ENCODE measurements at regions not wholly inside any gene's neighbourhood (a gene's known extent, or its start where the extent isn't known, plus 50 kb on each side); places are given as distances from the start of the nearest gene placed in this dataset.

GRCh38 chr2:173458991-173459780 is 104.5 kb downstream of the CDCA7 start:
- FAIRE-seq (no peak), DNase-seq (no peak)
- Histone ChIP-seq H3K36me3 (ENCODE audit: control insufficient read depth in 3 of 3, insufficient read depth in 2 of 3, low read depth in 1 of 3, low read length in 3 of 3) (no peaks in the 10 kb centered on the region), H3K9me3 (ENCODE audit: control insufficient read depth in 2 of 2, insufficient read depth in 1 of 2, low read depth in 1 of 2, low read length in 1 of 2) (no peaks in the 10 kb centered on the region), H3K27me3 (ENCODE audit: control insufficient read depth in 3 of 3, insufficient read depth in 3 of 3, low read length in 3 of 3) (peaks cover 0 to 2% (median 0%) of the 10 kb centered on the region in 3 donors), H3K4me3 (ENCODE audit: low read depth in 1 of 3, low read length in 3 of 3) (no peak overlapping the region), H3K27ac (ENCODE audit: low read depth in 1 of 3, low read length in 2 of 3) (no peak overlapping the region), H3K4me1 (ENCODE audit: control insufficient read depth in 3 of 3, insufficient read depth in 2 of 3, low read depth in 1 of 3, low read length in 2 of 3) (peaks cover 0 to 8% (median 0%) of the 10 kb centered on the region in 3 donors)
- WGBS, 3 donors: 73 to 83% (median 80%) methylated on average over 8 of the region's 8 CpGs

- Histone ChIP-seq H3K9me3 (ENCODE audit: control insufficient read depth in 2 of 2, insufficient read depth in 1 of 2, low read depth in 1 of 2, low read length in 1 of 2) (no peaks in the 10 kb centered on the region), H3K27ac (ENCODE audit: low read depth in 1 of 3, low read length in 2 of 3) (no peak overlapping the region), H3K4me1 (ENCODE audit: control insufficient read depth in 3 of 3, insufficient read depth in 2 of 3, low read depth in 1 of 3, low read length in 2 of 3) (peaks cover 0 to 8% (median 0%) of the 10 kb centered on the region in 3 donors), H3K36me3 (ENCODE audit: control insufficient read depth in 3 of 3, insufficient read depth in 2 of 3, low read depth in 1 of 3, low read length in 3 of 3) (no peaks in the 10 kb centered on the region), H3K4me3 (ENCODE audit: low read depth in 1 of 3, low read length in 3 of 3) (no peak overlapping the region), H3K27me3 (ENCODE audit: control insufficient read depth in 3 of 3, insufficient read depth in 3 of 3, low read length in 3 of 3) (peaks cover 0 to 2% (median 0%) of the 10 kb centered on the region in 3 donors)
- FAIRE-seq: no peak
- 24 to 51% (median 37%) methylated on average over 14 of the region's 14 CpGs for WGBS, 3 donors
- DNase-seq: peak; percentile 65 to 67
Observed at GRCh38 chr2:173462892-173463840, 108.5 kb downstream of the CDCA7 start.

GRCh38 chr2:173463846-173464245 is 109.2 kb downstream of the CDCA7 start:
- Histone ChIP-seq H3K4me1 (ENCODE audit: control insufficient read depth in 3 of 3, insufficient read depth in 2 of 3, low read depth in 1 of 3, low read length in 2 of 3) (peaks cover 0 to 8% (median 0%) of the 10 kb centered on the region in 3 donors), H3K36me3 (ENCODE audit: control insufficient read depth in 3 of 3, insufficient read depth in 2 of 3, low read depth in 1 of 3, low read length in 3 of 3) (no peaks in the 10 kb centered on the region), H3K27me3 (ENCODE audit: control insufficient read depth in 3 of 3, insufficient read depth in 3 of 3, low read length in 3 of 3) (peaks cover 0 to 1% (median 0%) of the 10 kb centered on the region in 3 donors), H3K9me3 (ENCODE audit: control insufficient read depth in 2 of 2, insufficient read depth in 1 of 2, low read depth in 1 of 2, low read length in 1 of 2) (no peaks in the 10 kb centered on the region), H3K4me3 (ENCODE audit: low read depth in 1 of 3, low read length in 3 of 3) (no peak overlapping the region), H3K27ac (ENCODE audit: low read depth in 1 of 3, low read length in 2 of 3) (no peak overlapping the region)
- no peak for FAIRE-seq
- 88 to 94% (median 88%) methylated on average over 6 of the region's 6 CpGs for WGBS, 3 donors
- no peak for DNase-seq

- WGBS, 3 donors: 53 to 69% (median 65%) methylated on average over 1 of the region's 1 CpG
- Histone ChIP-seq H3K27me3 (ENCODE audit: control insufficient read depth in 3 of 3, insufficient read depth in 3 of 3, low read length in 3 of 3) (no peaks in the 10 kb centered on the region), H3K36me3 (ENCODE audit: control insufficient read depth in 3 of 3, insufficient read depth in 2 of 3, low read depth in 1 of 3, low read length in 3 of 3) (no peaks in the 10 kb centered on the region), H3K4me1 (ENCODE audit: control insufficient read depth in 3 of 3, insufficient read depth in 2 of 3, low read depth in 1 of 3, low read length in 2 of 3) (peaks cover 0 to 6% (median 0%) of the 10 kb centered on the region in 3 donors), H3K4me3 (ENCODE audit: low read depth in 1 of 3, low read length in 3 of 3) (no peak overlapping the region), H3K27ac (ENCODE audit: low read depth in 1 of 3, low read length in 2 of 3) (no peak overlapping the region), H3K9me3 (ENCODE audit: control insufficient read depth in 2 of 2, insufficient read depth in 1 of 2, low read depth in 1 of 2, low read length in 1 of 2) (peaks cover 0 to 7% of the 10 kb centered on the region in 2 donors)
- DNase-seq (no peak), FAIRE-seq (no peak)
Observed at GRCh38 chr2:173467751-173468150, 113.1 kb downstream of the CDCA7 start.

- peaks cover 0 to 7% of the 10 kb centered on the region in 2 donors for H3K9me3 ChIP-seq (ENCODE audit: control insufficient read depth in 2 of 2, insufficient read depth in 1 of 2, low read depth in 1 of 2, low read length in 1 of 2)
- FAIRE-seq: no peak
- H3K4me1 ChIP-seq (ENCODE audit: control insufficient read depth in 3 of 3, insufficient read depth in 2 of 3, low read depth in 1 of 3, low read length in 2 of 3): peaks cover 0 to under 1% (median 0%) of the 10 kb centered on the region in 3 donors
- DNase-seq: no peak
- H3K36me3 ChIP-seq (ENCODE audit: control insufficient read depth in 3 of 3, insufficient read depth in 2 of 3, low read depth in 1 of 3, low read length in 3 of 3): no peaks in the 10 kb centered on the region
- no peak overlapping the region for H3K4me3 ChIP-seq (ENCODE audit: low read depth in 1 of 3, low read length in 3 of 3)
- H3K27ac ChIP-seq (ENCODE audit: low read depth in 1 of 3, low read length in 2 of 3): no peak overlapping the region
- 88 to 97% (median 94%) methylated on average over 3 of the region's 3 CpGs for WGBS, 3 donors
- H3K27me3 ChIP-seq (ENCODE audit: control insufficient read depth in 3 of 3, insufficient read depth in 3 of 3, low read length in 3 of 3): no peaks in the 10 kb centered on the region
Observed at GRCh38 chr2:173468266-173468793, 113.7 kb downstream of the CDCA7 start.

GRCh38 chr2:173472112-173472511 is 117.4 kb downstream of the CDCA7 start:
- Histone ChIP-seq H3K4me1 (ENCODE audit: control insufficient read depth in 3 of 3, insufficient read depth in 2 of 3, low read depth in 1 of 3, low read length in 2 of 3) (no peaks in the 10 kb centered on the region), H3K27me3 (ENCODE audit: control insufficient read depth in 3 of 3, insufficient read depth in 3 of 3, low read length in 3 of 3) (peaks cover 0 to 2% (median 0%) of the 10 kb centered on the region in 3 donors), H3K36me3 (ENCODE audit: control insufficient read depth in 3 of 3, insufficient read depth in 2 of 3, low read depth in 1 of 3, low read length in 3 of 3) (no peaks in the 10 kb centered on the region), H3K4me3 (ENCODE audit: low read depth in 1 of 3, low read length in 3 of 3) (no peak overlapping the region), H3K27ac (ENCODE audit: low read depth in 1 of 3, low read length in 2 of 3) (no peak overlapping the region), H3K9me3 (ENCODE audit: control insufficient read depth in 2 of 2, insufficient read depth in 1 of 2, low read depth in 1 of 2, low read length in 1 of 2) (peaks cover 0 to 7% of the 10 kb centered on the region in 2 donors)
- no peak for DNase-seq
- no peak for FAIRE-seq
- 56 to 71% (median 68%) methylated on average over 2 of the region's 2 CpGs for WGBS, 3 donors

GRCh38 chr2:173483137-173483536 is 128.5 kb downstream of the CDCA7 start:
- DNase-seq (no peak), FAIRE-seq (no peak)
- no peaks in the 10 kb centered on the region for H3K9me3 ChIP-seq (ENCODE audit: control insufficient read depth in 2 of 2, insufficient read depth in 1 of 2, low read depth in 1 of 2, low read length in 1 of 2)
- no peak overlapping the region for H3K4me3 ChIP-seq (ENCODE audit: low read depth in 1 of 3, low read length in 3 of 3)
- no peaks in the 10 kb centered on the region for H3K4me1 ChIP-seq (ENCODE audit: control insufficient read depth in 3 of 3, insufficient read depth in 2 of 3, low read depth in 1 of 3, low read length in 2 of 3)
- no peak overlapping the region for H3K27ac ChIP-seq (ENCODE audit: low read depth in 1 of 3, low read length in 2 of 3)
- no peaks in the 10 kb centered on the region for H3K27me3 ChIP-seq (ENCODE audit: control insufficient read depth in 3 of 3, insufficient read depth in 3 of 3, low read length in 3 of 3)
- 66 to 74% (median 69%) methylated on average over 5 of the region's 5 CpGs for WGBS, 3 donors
- H3K36me3 ChIP-seq (ENCODE audit: control insufficient read depth in 3 of 3, insufficient read depth in 2 of 3, low read depth in 1 of 3, low read length in 3 of 3): no peaks in the 10 kb centered on the region

GRCh38 chr2:173488861-173489260 is 134.2 kb downstream of the CDCA7 start:
- no peak for DNase-seq
- no peak overlapping the region for H3K4me3 ChIP-seq (ENCODE audit: low read depth in 1 of 3, low read length in 3 of 3)
- no peak for FAIRE-seq
- no peaks in the 10 kb centered on the region for H3K36me3 ChIP-seq (ENCODE audit: control insufficient read depth in 3 of 3, insufficient read depth in 2 of 3, low read depth in 1 of 3, low read length in 3 of 3)
- H3K9me3 ChIP-seq (ENCODE audit: control insufficient read depth in 2 of 2, insufficient read depth in 1 of 2, low read depth in 1 of 2, low read length in 1 of 2): no peaks in the 10 kb centered on the region
- H3K27ac ChIP-seq (ENCODE audit: low read depth in 1 of 3, low read length in 2 of 3): no peak overlapping the region
- H3K4me1 ChIP-seq (ENCODE audit: control insufficient read depth in 3 of 3, insufficient read depth in 2 of 3, low read depth in 1 of 3, low read length in 2 of 3): no peaks in the 10 kb centered on the region
- WGBS, 3 donors: 44 to 46% (median 44%) methylated on average over 1 of the region's 1 CpG
- no peaks in the 10 kb centered on the region for H3K27me3 ChIP-seq (ENCODE audit: control insufficient read depth in 3 of 3, insufficient read depth in 3 of 3, low read length in 3 of 3)

Data from small intestine (tissue), 7 donors.